ENCODE measurements at regions not wholly inside any gene's neighbourhood (a gene's known extent, or its start where the extent isn't known, plus 50 kb on each side); places are given as distances from the start of the nearest gene placed in this dataset.

DNA sequence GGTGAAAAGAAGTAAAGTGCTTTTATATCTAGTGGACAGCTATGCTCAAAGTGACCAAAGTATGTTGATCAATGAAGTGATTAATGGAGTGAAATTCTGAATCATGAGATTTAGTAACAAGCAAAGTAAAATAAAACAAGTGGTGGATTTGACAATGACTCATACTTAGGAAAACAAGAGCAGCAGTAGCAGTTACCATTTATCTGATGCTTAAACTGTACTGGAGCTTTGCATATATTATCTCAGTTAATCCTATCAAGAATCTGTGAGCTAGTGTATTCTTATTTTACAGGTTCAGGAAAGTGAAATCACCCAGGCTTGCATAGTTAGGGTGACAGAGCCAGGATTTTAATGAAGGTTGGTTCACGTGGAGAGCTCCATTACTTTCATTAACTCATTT is 50.6 kb upstream of the SPATA16 start:
- POLR2A ChIA-PET = no interaction called here
- BruUV-seq (replicated peaks) = no TSS peak
- H3K27me3 ChIP-seq (ENCODE audit: control insufficient read depth in 2 of 2, insufficient read depth in 2 of 2, low read length in 2 of 2) = peaks cover 0 to 3% of the 10 kb centered on the region in 2 experiments
- H3K9ac ChIP-seq (replicated peaks; ENCODE audit: extremely low read depth, insufficient read depth, low read length) = no peak overlapping the region
- no peaks in the 10 kb centered on the region for H3K9me1 ChIP-seq (replicated peaks; ENCODE audit: control insufficient read depth, extremely low read depth, insufficient read depth, low read length)
- dilution Hi-C loops (cut with MboI; ENCODE audit: extremely low pct_ligation_motif_present, low sequenced_read_pairs) = no loop called here
- TF ChIP-seq JUN (IDR thresholded peaks at IDR 0.05; ENCODE audit: borderline replicate concordance, insufficient read depth, insufficient read length, low read depth) (peak; percentile 21), EZH2 (IDR thresholded peaks at IDR 0.05; ENCODE audit: borderline replicate concordance, low read depth, low read length, severe bottlenecking) (no peak), POLR2AphosphoS5 (IDR thresholded peaks at IDR 0.05; ENCODE audit: insufficient read depth, low read depth, low read length) (no peak), FOS (IDR thresholded peaks at IDR 0.05; ENCODE audit: borderline replicate concordance, insufficient read depth, low read length) (peak; percentile 35), GATA2 (IDR thresholded peaks at IDR 0.05; ENCODE audit: insufficient read depth, insufficient read length, low read depth, low read length) (no peak)
- TF ChIP-seq, protein P1, sequence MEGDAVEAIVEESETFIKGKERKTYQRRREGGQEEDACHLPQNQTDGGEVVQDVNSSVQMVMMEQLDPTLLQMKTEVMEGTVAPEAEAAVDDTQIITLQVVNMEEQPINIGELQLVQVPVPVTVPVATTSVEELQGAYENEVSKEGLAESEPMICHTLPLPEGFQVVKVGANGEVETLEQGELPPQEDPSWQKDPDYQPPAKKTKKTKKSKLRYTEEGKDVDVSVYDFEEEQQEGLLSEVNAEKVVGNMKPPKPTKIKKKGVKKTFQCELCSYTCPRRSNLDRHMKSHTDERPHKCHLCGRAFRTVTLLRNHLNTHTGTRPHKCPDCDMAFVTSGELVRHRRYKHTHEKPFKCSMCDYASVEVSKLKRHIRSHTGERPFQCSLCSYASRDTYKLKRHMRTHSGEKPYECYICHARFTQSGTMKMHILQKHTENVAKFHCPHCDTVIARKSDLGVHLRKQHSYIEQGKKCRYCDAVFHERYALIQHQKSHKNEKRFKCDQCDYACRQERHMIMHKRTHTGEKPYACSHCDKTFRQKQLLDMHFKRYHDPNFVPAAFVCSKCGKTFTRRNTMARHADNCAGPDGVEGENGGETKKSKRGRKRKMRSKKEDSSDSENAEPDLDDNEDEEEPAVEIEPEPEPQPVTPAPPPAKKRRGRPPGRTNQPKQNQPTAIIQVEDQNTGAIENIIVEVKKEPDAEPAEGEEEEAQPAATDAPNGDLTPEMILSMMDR (IDR thresholded peaks at IDR 0.05; ENCODE audit: extremely low read depth in 1 of 2, insufficient read depth in 1 of 2, low read depth in 1 of 2, low read length in 2 of 2) = no peak
- no peaks in the 10 kb centered on the region for H3K9me3 ChIP-seq (replicated peaks; ENCODE audit: control insufficient read depth, insufficient read depth, low read length)
- H3K36me3 ChIP-seq (ENCODE audit: control insufficient read depth in 2 of 2, extremely low read depth in 1 of 2, insufficient read depth in 2 of 2, low read length in 2 of 2) = no peaks in the 10 kb centered on the region
- no peaks in the 10 kb centered on the region for H4K20me1 ChIP-seq (replicated peaks; ENCODE audit: control insufficient read depth, extremely low read depth, insufficient read depth, low read length)
- peak; percentile 2 for DNase-seq (ENCODE audit: low read depth, low spot score)
- H3K4me2 ChIP-seq (ENCODE audit: insufficient read depth, low read length) = no peak overlapping the region
- intact Hi-C loops (cut with micrococcal nuclease) = no loop called here
- FAIRE-seq = no peak
- no peak overlapping the region for H3K4me3 ChIP-seq (replicated peaks in 1 of 3; ENCODE audit: insufficient read depth in 1 of 3, low read depth in 1 of 3, low read length in 3 of 3)
- no peaks in the 10 kb centered on the region for H3K79me2 ChIP-seq (ENCODE audit: control insufficient read depth, insufficient read depth, low read length)
- no peak overlapping the region for H3K27ac ChIP-seq (ENCODE audit: insufficient read depth, low read depth, low read length)
- H2AFZ ChIP-seq (ENCODE audit: low read depth, low read length) = no peak overlapping the region
- no peaks in the 10 kb centered on the region for H3K4me1 ChIP-seq (ENCODE audit: control insufficient read depth, extremely low read depth, insufficient read depth, low read length)
- CTCF ChIA-PET = interaction anchor here (1.3 kb wide), 1 partner anchor 10 kb away, joined by 3 read pairs; no protein-coding TSS in a partner anchor

Measured in endothelial cell of umbilical vein (primary cell).